GM12875 (cell line): ENCODE measurements at regions not wholly inside any gene's neighbourhood (a gene's known extent, or its start where the extent isn't known, plus 50 kb on each side); places are given as distances from the start of the nearest gene placed in this dataset.
"Not testable (repeated sequence)": the region's sequence is repeated elsewhere in the genome, so short reads cannot be mapped to it uniquely, and the experiment has no call there.

ENCODE experiments used
- H3K4me3 ChIP-seq: one replicate; pipeline ENCODE4 v1.5.1; 2011; ENCODE audit warnings: low read depth, low read length, control low read depth
- TF ChIP-seq, protein P1 (sequence below): IDR thresholded peaks from 2 replicates; pipeline ENCODE4 v1.5.1; 2011; ENCODE audit warnings: low read depth, mild to moderate bottlenecking, control low read depth, inconsistent platforms, low read length, moderate library complexity, borderline replicate concordance; ENCODE audit not compliant: insufficient read depth

DNA sequence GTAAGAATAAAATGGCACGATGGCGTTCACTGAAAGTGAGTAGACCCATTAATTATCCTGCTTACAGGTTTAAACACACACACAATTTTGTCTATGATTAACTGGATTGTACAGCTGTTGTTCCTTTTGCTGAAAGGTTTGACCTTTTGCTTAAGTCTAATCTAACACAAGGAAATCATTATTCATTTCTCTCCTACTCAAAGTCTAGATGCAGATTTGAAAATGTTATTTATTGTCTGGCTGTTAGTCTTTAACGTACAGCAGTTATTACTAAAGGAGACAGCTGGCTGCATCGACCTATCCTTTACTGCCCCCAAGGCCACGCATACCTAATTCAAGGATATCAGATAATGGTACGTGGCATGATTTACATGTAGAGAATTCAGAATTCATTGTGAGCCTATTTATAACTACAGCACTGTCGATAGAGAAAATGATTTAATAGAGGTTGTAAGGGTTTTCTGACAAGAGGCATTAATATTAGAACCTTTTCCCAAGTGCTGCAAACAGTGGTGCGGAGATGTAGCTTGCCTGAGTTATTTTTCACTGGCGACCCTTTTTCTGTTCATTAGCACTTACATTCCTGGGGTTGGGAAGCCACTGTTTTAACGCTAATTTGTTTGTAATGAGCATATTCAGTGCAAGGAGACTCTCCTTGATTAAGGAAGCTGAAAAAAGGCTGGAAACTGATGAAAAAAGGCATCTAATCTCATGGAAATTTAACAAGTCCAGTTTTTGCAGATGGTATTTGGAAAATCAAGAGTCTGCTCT, 368.4 kb upstream of the GRAMD2B start:
- no peak overlapping the region for H3K4me3 ChIP-seq
- TF ChIP-seq, protein P1, sequence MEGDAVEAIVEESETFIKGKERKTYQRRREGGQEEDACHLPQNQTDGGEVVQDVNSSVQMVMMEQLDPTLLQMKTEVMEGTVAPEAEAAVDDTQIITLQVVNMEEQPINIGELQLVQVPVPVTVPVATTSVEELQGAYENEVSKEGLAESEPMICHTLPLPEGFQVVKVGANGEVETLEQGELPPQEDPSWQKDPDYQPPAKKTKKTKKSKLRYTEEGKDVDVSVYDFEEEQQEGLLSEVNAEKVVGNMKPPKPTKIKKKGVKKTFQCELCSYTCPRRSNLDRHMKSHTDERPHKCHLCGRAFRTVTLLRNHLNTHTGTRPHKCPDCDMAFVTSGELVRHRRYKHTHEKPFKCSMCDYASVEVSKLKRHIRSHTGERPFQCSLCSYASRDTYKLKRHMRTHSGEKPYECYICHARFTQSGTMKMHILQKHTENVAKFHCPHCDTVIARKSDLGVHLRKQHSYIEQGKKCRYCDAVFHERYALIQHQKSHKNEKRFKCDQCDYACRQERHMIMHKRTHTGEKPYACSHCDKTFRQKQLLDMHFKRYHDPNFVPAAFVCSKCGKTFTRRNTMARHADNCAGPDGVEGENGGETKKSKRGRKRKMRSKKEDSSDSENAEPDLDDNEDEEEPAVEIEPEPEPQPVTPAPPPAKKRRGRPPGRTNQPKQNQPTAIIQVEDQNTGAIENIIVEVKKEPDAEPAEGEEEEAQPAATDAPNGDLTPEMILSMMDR, result no peak

DNA sequence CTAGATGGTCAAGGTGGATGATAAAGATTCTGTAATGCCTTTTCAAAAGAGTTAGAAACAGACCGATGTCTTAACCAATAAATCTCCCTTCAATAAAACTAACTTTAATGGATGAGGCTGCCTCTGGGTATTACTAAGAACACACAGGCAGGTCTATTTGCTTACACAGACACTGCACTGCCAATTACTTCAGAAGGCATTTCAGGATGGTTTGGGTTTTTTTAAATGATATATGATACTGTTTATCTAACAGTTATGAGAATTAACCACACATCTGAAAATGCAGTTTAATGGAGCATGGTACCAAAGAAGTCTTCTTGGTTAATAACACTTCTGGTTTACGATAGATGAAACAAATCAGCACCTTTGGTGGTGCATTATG, 367.9 kb upstream of the GRAMD2B start:
- H3K4me3 ChIP-seq, result no peak overlapping the region
- TF ChIP-seq, protein P1, result no peak

GRCh38 chr5:126056352-126056751, 366.9 kb upstream of the GRAMD2B start:
- no peak overlapping the region for H3K4me3 ChIP-seq
- TF ChIP-seq, protein P1, result no peak

- TF ChIP-seq, protein P1, result no peak
- no peak overlapping the region for H3K4me3 ChIP-seq
Measured at GRCh38 chr5:126056851-126057622, 366.2 kb upstream of the GRAMD2B start.

DNA sequence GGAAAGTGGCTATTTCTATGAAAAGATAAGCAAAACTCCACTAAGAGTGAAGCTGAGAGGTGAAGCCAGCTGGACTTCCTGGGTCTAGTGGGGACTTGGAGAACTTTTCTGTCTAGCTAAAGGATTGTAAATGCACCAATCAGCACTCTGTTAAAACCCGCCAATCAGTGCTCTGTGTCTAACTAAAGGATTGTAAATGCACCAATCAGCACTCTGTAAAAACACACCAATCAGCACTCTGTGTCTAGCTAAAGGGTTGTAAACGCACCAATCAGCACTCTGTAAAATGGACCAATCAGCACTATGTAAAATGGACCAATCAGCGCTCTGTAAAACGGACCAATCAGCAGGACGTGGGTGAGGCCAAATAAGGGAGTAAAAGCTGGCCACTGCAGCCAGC, 364.8 kb upstream of the GRAMD2B start:
- not testable (repeated sequence) for H3K4me3 ChIP-seq

GRCh38 chr5:126062398-126063221, 360.6 kb upstream of the GRAMD2B start:
- H3K4me3 ChIP-seq, result no peak overlapping the region
- TF ChIP-seq, protein P1, result no peak

- H3K4me3 ChIP-seq, result no peak overlapping the region
- TF ChIP-seq, protein P1, result no peak
Measured at GRCh38 chr5:126065061-126065460, 358.1 kb upstream of the GRAMD2B start.
